Loucy (cell line): ENCODE measurements at regions not wholly inside any gene's neighbourhood (a gene's known extent, or its start where the extent isn't known, plus 50 kb on each side); places are given as distances from the start of the nearest gene placed in this dataset.

Source experiments
- H2AFZ ChIP-seq: fragments of 200-600 bp; sonication (generic); 2 replicates; pipeline ENCODE4 v1.6.0; 2016; ENCODE audit warnings: antibody characterized with exemption, mild to moderate bottlenecking, low read length, moderate library complexity
- H3F3A ChIP-seq: fragments of 200-600 bp; 2 replicates; pipeline ENCODE4 v1.6.0; 2016; ENCODE audit warnings: antibody characterized with exemption, low read depth, mild to moderate bottlenecking
- H3K27me3 ChIP-seq: fragments of 200-600 bp; sonication (generic); 2 replicates; pipeline ENCODE4 v1.6.1; 2014; ENCODE audit warnings: low read length, mild to moderate bottlenecking; ENCODE audit not compliant: insufficient read depth, poor library complexity, severe bottlenecking
- H3K36me3 ChIP-seq: fragments of 200-600 bp; sonication (generic); 2 replicates; pipeline ENCODE4 v1.6.1; 2016; ENCODE audit warnings: low read length; ENCODE audit not compliant: insufficient read depth
- H3K4me1 ChIP-seq: fragments of 200-600 bp; sonication (generic); 2 replicates; pipeline ENCODE4 v1.5.1; 2014; ENCODE audit warnings: low read length, mild to moderate bottlenecking; ENCODE audit not compliant: insufficient read depth, poor library complexity, severe bottlenecking
- H3K4me2 ChIP-seq: fragments of 200-600 bp; sonication (generic); 2 replicates; pipeline ENCODE4 v1.6.0; 2014; ENCODE audit warnings: antibody characterized with exemption, low read length, low read depth, mild to moderate bottlenecking; ENCODE audit not compliant: poor library complexity, severe bottlenecking
- H3K4me3 ChIP-seq: fragments of 200-600 bp; sonication (generic); 2 replicates; pipeline ENCODE4 v1.5.1; 2014; ENCODE audit warnings: low read length, mild to moderate bottlenecking, mixed read lengths; ENCODE audit not compliant: poor library complexity, severe bottlenecking
- H3K79me2 ChIP-seq: fragments of 200-600 bp; sonication (generic); 2 replicates; pipeline ENCODE4 v1.6.1; 2014; ENCODE audit warnings: low read length; ENCODE audit not compliant: insufficient read depth
- H3K9ac ChIP-seq: fragments of 200-600 bp; sonication (generic); 2 replicates; pipeline ENCODE4 v1.6.0; 2014; ENCODE audit warnings: mild to moderate bottlenecking, low read depth, low read length, moderate library complexity; ENCODE audit not compliant: poor library complexity, severe bottlenecking
- H3K9me2 ChIP-seq: fragments of 200-600 bp; sonication (generic); replicated peaks from 2 replicates; pipeline ENCODE4 v1.6.1; 2016; ENCODE audit warnings: low read depth, low read length, mixed read lengths
- H3K9me3 ChIP-seq: fragments of 200-600 bp; sonication (generic); 2 replicates; pipeline ENCODE4 v1.6.1; 2014; ENCODE audit warnings: mild to moderate bottlenecking, antibody characterized with exemption, low read length, low read depth; ENCODE audit not compliant: insufficient read depth
- H4K20me1 ChIP-seq: fragments of 200-600 bp; sonication (generic); 2 replicates; pipeline ENCODE4 v1.6.0; 2014; ENCODE audit warnings: antibody characterized with exemption, low read length, mild to moderate bottlenecking; ENCODE audit not compliant: insufficient read depth, poor library complexity, severe bottlenecking
- CTCF ChIP-seq: fragments of 200-600 bp; sonication (generic); conservative IDR thresholded peaks from 2 replicates; pipeline ENCODE4 v1.5.1; 2014; ENCODE audit warnings: mild to moderate bottlenecking, antibody characterized with exemption, low read length
- EZH2phosphoT487 ChIP-seq: fragments of 200-600 bp; IDR thresholded peaks from 2 replicates; pipeline ENCODE4 v1.6.1; 2018; ENCODE audit warnings: antibody characterized with exemption, mild to moderate bottlenecking, moderate library complexity, borderline replicate concordance

- H3K9me2 ChIP-seq: no peaks in the 10 kb centered on the region
- no peak overlapping the region for H3K9ac ChIP-seq
- H2AFZ ChIP-seq: no peak overlapping the region
- no peak overlapping the region for H3K4me3 ChIP-seq
- no peaks in the 10 kb centered on the region for H3K79me2 ChIP-seq
- no peak overlapping the region for H3K4me2 ChIP-seq
- H3F3A ChIP-seq: no peaks in the 10 kb centered on the region
- no peaks in the 10 kb centered on the region for H3K36me3 ChIP-seq
- H3K4me1 ChIP-seq: peaks cover 4% of the 10 kb centered on the region
- H3K9me3 ChIP-seq: no peaks in the 10 kb centered on the region
- no peak for TF ChIP-seq EZH2phosphoT487
- no peak for TF ChIP-seq CTCF
- H3K27me3 ChIP-seq: no peaks in the 10 kb centered on the region
- H4K20me1 ChIP-seq: no peaks in the 10 kb centered on the region
Observed at GRCh38 chr14:101069228-101069549, 165.7 kb upstream of the RTL1 start.

GRCh38 chr14:101069666-101070362, 166.3 kb upstream of the RTL1 start:
- Histone ChIP-seq H3K4me3 (no peak overlapping the region), H2AFZ (no peak overlapping the region), H3F3A (no peaks in the 10 kb centered on the region), H3K4me2 (no peak overlapping the region), H3K79me2 (no peaks in the 10 kb centered on the region), H3K9ac (no peak overlapping the region), H3K27me3 (no peaks in the 10 kb centered on the region), H3K9me3 (no peaks in the 10 kb centered on the region), H3K9me2 (no peaks in the 10 kb centered on the region), H3K4me1 (peaks cover 4% of the 10 kb centered on the region), H3K36me3 (no peaks in the 10 kb centered on the region), H4K20me1 (no peaks in the 10 kb centered on the region)
- no peak for TF ChIP-seq EZH2phosphoT487
- TF ChIP-seq CTCF: no peak

- Histone ChIP-seq H3K27me3 (no peaks in the 10 kb centered on the region), H3K4me2 (no peak overlapping the region), H4K20me1 (no peaks in the 10 kb centered on the region), H2AFZ (no peak overlapping the region), H3K4me1 (peaks cover 4% of the 10 kb centered on the region), H3F3A (no peaks in the 10 kb centered on the region), H3K9ac (no peak overlapping the region), H3K4me3 (no peak overlapping the region), H3K79me2 (no peaks in the 10 kb centered on the region), H3K9me3 (no peaks in the 10 kb centered on the region), H3K9me2 (no peaks in the 10 kb centered on the region), H3K36me3 (no peaks in the 10 kb centered on the region)
- TF ChIP-seq EZH2phosphoT487 (no peak), CTCF (no peak)
Observed at GRCh38 chr14:101070540-101071492, 167.3 kb upstream of the RTL1 start.
